Immature natural killer cell (primary cell): ENCODE measurements at regions not wholly inside any gene's neighbourhood (a gene's known extent, or its start where the extent isn't known, plus 50 kb on each side); places are given as distances from the start of the nearest gene placed in this dataset.
A peak's percentile ranks its signal among the peaks of the same experiment; 100 is the strongest.

Experiments used
- DNase-seq, 3 donors: peaks; one replicate each; pipeline ENCODE4 v3.0.0; 2022; ENCODE audit warnings: mixed read lengths in 1 of 3
- H3K27ac Mint-ChIP-seq, 6 donors: one replicate each; pipeline ENCODE4 v1.8.0; 2020; ENCODE audit warnings: mixed read lengths in 6 of 6, mild to moderate bottlenecking in 5 of 6, inconsistent platforms in 4 of 6, moderate library complexity in 3 of 6
- H3K27me3 Mint-ChIP-seq, 3 donors: one replicate each; pipeline ENCODE4 v1.8.0; 2020 to 2021; ENCODE audit warnings: low read depth in 3 of 3, mild to moderate bottlenecking in 3 of 3, mixed read lengths in 3 of 3, moderate library complexity in 3 of 3, inconsistent platforms in 1 of 3
- H3K36me3 Mint-ChIP-seq, 3 donors: one replicate each; pipeline ENCODE4 v1.8.0; 2020; ENCODE audit warnings: mixed read lengths in 3 of 3, inconsistent platforms in 2 of 3, mild to moderate bottlenecking in 2 of 3
- H3K4me1 Mint-ChIP-seq, 2 donors: one replicate each; pipeline ENCODE4 v1.8.0; 2020; ENCODE audit warnings: inconsistent platforms in 2 of 2, mild to moderate bottlenecking in 2 of 2, mixed read lengths in 2 of 2, moderate library complexity in 1 of 2
- H3K4me3 Mint-ChIP-seq, 5 donors: one replicate each; pipeline ENCODE4 v1.8.0; 2020; ENCODE audit warnings: mild to moderate bottlenecking in 5 of 5, mixed read lengths in 5 of 5, inconsistent platforms in 3 of 5, moderate library complexity in 3 of 5
- H3K9me3 Mint-ChIP-seq, 6 donors: one replicate each; pipeline ENCODE4 v1.8.0; 2020; ENCODE audit warnings: mild to moderate bottlenecking in 6 of 6, mixed read lengths in 6 of 6, inconsistent platforms in 4 of 6, moderate library complexity in 3 of 6

- no peak for DNase-seq
- Mint-ChIP-seq H3K4me1 (peaks cover 11 to 17% of the 10 kb centered on the region in 2 donors), H3K9me3 (peaks cover 0 to 2% (median 0%) of the 10 kb centered on the region in 6 donors), H3K36me3 (peaks cover 0 to 4% (median 0%) of the 10 kb centered on the region in 3 donors), H3K27me3 (peaks cover 10 to 13% (median 12%) of the 10 kb centered on the region in 3 donors), H3K27ac (no peak overlapping the region), H3K4me3 (no peak overlapping the region)
Measured at GRCh38 chr21:38972078-38972477, 166.3 kb downstream of the ETS2 start.

DNA sequence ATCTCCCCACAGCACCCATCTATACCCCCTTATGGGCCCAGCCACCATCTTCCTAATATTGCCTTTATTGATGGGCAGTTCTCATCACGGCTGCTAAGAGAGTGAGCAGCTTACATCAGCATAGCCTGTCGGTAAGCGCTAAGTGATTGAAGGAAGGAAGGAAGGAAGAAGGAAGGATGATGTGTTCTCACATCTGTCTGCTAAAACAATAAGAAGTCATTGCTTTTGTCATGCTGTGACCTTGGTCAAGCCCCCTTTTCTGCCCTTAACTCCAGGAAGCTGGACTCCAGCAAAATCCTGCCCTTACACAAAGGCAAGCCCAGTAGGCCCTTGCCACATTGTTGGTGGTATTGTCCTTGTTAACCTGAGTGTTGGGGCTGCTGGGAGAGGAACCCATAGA is 165.0 kb downstream of the ETS2 start:
- no peak overlapping the region for H3K27ac Mint-ChIP-seq
- no peak overlapping the region for H3K4me3 Mint-ChIP-seq
- peaks cover 11 to 17% of the 10 kb centered on the region in 2 donors for H3K4me1 Mint-ChIP-seq
- DNase-seq: no peak
- H3K27me3 Mint-ChIP-seq: peaks cover 12 to 18% (median 12%) of the 10 kb centered on the region in 3 donors
- H3K9me3 Mint-ChIP-seq: peaks cover 0 to 2% (median 0%) of the 10 kb centered on the region in 6 donors
- peaks cover 0 to 4% (median 0%) of the 10 kb centered on the region in 3 donors for H3K36me3 Mint-ChIP-seq

- peaks cover 0 to 4% (median 0%) of the 10 kb centered on the region in 3 donors for H3K36me3 Mint-ChIP-seq
- peak; percentile 34 to 56 (median 40) for DNase-seq
- H3K4me3 Mint-ChIP-seq: peak overlapping the region in 2 of 5 donors; percentile 36 to 58
- peaks cover 12 to 16% (median 12%) of the 10 kb centered on the region in 3 donors for H3K27me3 Mint-ChIP-seq
- peaks cover 11 to 17% of the 10 kb centered on the region in 2 donors for H3K4me1 Mint-ChIP-seq
- H3K27ac Mint-ChIP-seq: peak overlapping the region in 1 of 6 donors; percentile 25
- H3K9me3 Mint-ChIP-seq: peaks cover 0 to 2% (median 0%) of the 10 kb centered on the region in 6 donors
Measured at GRCh38 chr21:38968887-38969543, 163.3 kb downstream of the ETS2 start.

GRCh38 chr21:38965910-38966504 is 160.3 kb downstream of the ETS2 start:
- H3K27ac Mint-ChIP-seq: no peak overlapping the region
- peaks cover 11 to 17% of the 10 kb centered on the region in 2 donors for H3K4me1 Mint-ChIP-seq
- H3K9me3 Mint-ChIP-seq: peaks cover 0 to 2% (median 0%) of the 10 kb centered on the region in 6 donors
- H3K36me3 Mint-ChIP-seq: no peaks in the 10 kb centered on the region
- no peak for DNase-seq
- H3K4me3 Mint-ChIP-seq: no peak overlapping the region
- peaks cover 8 to 16% (median 11%) of the 10 kb centered on the region in 3 donors for H3K27me3 Mint-ChIP-seq

GRCh38 chr21:38965241-38965640 is 159.5 kb downstream of the ETS2 start:
- no peak overlapping the region for H3K4me3 Mint-ChIP-seq
- H3K4me1 Mint-ChIP-seq: peaks cover 11 to 17% of the 10 kb centered on the region in 2 donors
- peaks cover 0 to 4% (median 0%) of the 10 kb centered on the region in 6 donors for H3K9me3 Mint-ChIP-seq
- H3K36me3 Mint-ChIP-seq: no peaks in the 10 kb centered on the region
- peaks cover 4 to 12% (median 11%) of the 10 kb centered on the region in 3 donors for H3K27me3 Mint-ChIP-seq
- no peak for DNase-seq
- no peak overlapping the region for H3K27ac Mint-ChIP-seq

- Mint-ChIP-seq H3K27ac (no peak overlapping the region), H3K27me3 (peaks cover 0 to 13% (median 7%) of the 10 kb centered on the region in 3 donors), H3K4me1 (peaks cover 0 to under 1% of the 10 kb centered on the region in 2 donors), H3K4me3 (no peak overlapping the region), H3K36me3 (no peaks in the 10 kb centered on the region), H3K9me3 (peaks cover 0 to 4% (median 0%) of the 10 kb centered on the region in 6 donors)
- no peak for DNase-seq
Measured at GRCh38 chr21:38963006-38963405, 157.3 kb downstream of the ETS2 start.

- Mint-ChIP-seq H3K27me3 (peaks cover 4 to 7% (median 5%) of the 10 kb centered on the region in 3 donors), H3K27ac (no peak overlapping the region), H3K4me3 (no peak overlapping the region), H3K36me3 (no peaks in the 10 kb centered on the region), H3K9me3 (peaks cover 0 to 4% (median 0%) of the 10 kb centered on the region in 6 donors), H3K4me1 (no peaks in the 10 kb centered on the region)
- DNase-seq: no peak
Measured at GRCh38 chr21:38960251-38960650, 154.5 kb downstream of the ETS2 start.

DNA sequence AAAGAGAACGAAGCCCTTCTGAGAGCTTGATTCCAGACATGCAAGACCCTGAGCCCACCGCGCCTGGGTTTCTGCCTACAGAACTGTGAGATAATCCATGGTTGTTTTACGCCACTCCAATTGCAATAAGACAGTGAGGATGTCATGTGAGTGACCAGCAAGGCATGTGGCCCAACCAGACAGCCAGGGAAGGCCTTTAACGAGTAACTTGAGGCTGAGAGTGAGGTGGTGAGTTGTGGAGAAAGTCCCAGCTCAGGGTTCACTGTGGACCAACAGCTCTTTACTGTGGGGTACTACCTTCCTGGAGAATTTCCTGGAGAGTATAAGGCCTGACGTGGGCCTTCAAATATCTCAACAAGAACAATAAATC is 153.9 kb downstream of the ETS2 start:
- DNase-seq: no peak
- Mint-ChIP-seq H3K36me3 (no peaks in the 10 kb centered on the region), H3K4me1 (no peaks in the 10 kb centered on the region), H3K9me3 (peaks cover 0 to 4% (median 0%) of the 10 kb centered on the region in 6 donors), H3K27me3 (peaks cover 4 to 7% (median 5%) of the 10 kb centered on the region in 3 donors), H3K27ac (no peak overlapping the region), H3K4me3 (no peak overlapping the region)

GRCh38 chr21:38958940-38959691 is 153.4 kb downstream of the ETS2 start:
- H3K4me3 Mint-ChIP-seq: no peak overlapping the region
- no peaks in the 10 kb centered on the region for H3K4me1 Mint-ChIP-seq
- H3K27me3 Mint-ChIP-seq: peaks cover 4 to 7% (median 5%) of the 10 kb centered on the region in 3 donors
- peaks cover 0 to 4% (median 0%) of the 10 kb centered on the region in 6 donors for H3K9me3 Mint-ChIP-seq
- no peak overlapping the region for H3K27ac Mint-ChIP-seq
- no peaks in the 10 kb centered on the region for H3K36me3 Mint-ChIP-seq
- no peak for DNase-seq

- Mint-ChIP-seq H3K27ac (no peak overlapping the region), H3K9me3 (peaks cover 0 to 4% (median 0%) of the 10 kb centered on the region in 6 donors), H3K4me3 (no peak overlapping the region), H3K4me1 (no peaks in the 10 kb centered on the region), H3K36me3 (no peaks in the 10 kb centered on the region), H3K27me3 (peaks cover 4 to 7% (median 5%) of the 10 kb centered on the region in 3 donors)
- DNase-seq: no peak
Measured at GRCh38 chr21:38958323-38958705, 152.6 kb downstream of the ETS2 start.

DNA sequence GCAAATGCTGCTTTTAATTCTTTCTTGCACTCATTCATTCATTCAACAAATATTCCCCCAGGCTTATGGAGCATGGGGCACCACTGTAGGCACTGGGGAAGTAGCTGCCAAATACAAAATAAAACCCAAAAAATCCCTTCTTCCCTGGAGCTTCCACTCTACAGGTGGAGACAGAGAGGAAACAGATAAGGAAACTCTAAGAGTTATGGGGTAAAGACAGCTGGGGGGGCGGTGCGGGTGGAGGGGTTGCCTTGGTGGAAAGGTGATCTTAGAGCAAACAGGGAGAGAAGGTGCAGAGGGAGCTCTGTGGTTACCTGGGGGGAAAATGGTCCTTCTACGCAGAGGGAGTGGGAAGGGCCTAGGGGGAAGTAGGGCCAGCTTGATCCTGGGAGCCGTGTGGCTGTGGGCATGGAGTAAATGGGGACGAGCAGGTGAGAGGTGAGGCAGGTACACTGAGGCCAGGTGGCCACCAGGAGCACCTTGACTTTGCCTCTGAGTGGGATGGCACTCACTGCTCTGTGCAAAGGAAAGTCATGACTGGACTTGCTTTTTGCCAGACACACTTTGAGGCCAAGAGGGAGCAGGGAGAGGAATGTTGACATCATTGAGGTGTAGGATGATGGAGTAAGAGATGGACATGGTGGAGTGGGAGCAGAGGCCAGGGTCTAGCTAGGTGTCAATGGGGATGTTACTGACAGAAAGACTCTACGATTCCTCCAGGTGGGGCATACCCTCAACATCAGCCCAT is 152.0 kb downstream of the ETS2 start:
- H3K27me3 Mint-ChIP-seq: peaks cover 4 to 5% (median 5%) of the 10 kb centered on the region in 3 donors
- no peak overlapping the region for H3K4me3 Mint-ChIP-seq
- DNase-seq: no peak
- no peak overlapping the region for H3K27ac Mint-ChIP-seq
- no peaks in the 10 kb centered on the region for H3K36me3 Mint-ChIP-seq
- H3K4me1 Mint-ChIP-seq: no peaks in the 10 kb centered on the region
- H3K9me3 Mint-ChIP-seq: peaks cover 0 to 4% (median 0%) of the 10 kb centered on the region in 6 donors

DNA sequence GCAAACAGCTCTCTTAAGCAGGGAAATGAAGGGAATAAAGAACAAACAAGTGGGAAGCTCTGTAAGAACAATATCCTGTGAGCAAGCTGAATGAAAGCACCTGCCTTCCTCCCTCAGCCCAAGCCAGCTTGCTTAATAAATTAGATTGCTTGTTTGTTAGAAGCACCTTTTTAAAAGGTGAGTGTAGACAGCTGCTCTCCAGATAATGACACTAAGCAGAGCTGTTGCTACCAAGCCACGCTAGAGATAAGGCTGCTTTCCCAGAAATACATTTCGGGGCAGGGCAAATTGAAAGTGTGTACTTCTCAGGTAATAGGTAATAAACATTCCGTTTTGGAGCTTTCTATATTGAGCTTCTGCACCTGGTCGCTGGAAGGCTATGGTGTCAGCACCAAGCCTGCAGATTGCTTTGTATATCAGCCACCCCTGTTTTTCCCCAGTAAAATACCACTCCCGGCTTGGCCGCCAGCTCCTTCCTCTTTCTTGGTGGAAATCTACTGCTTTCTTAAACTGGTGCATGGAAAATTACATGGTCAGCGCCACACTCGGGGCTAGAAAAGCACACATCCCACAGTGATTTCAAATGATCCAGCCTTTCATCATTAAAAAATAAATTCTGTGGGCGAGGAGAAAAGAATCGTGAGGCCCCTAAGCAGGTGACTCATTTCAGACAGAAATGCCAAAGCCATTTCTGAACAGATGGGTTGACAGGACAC is 151.3 kb downstream of the ETS2 start:
- H3K4me3 Mint-ChIP-seq: no peak overlapping the region
- no peaks in the 10 kb centered on the region for H3K36me3 Mint-ChIP-seq
- no peak for DNase-seq
- peaks cover 4 to 5% (median 4%) of the 10 kb centered on the region in 3 donors for H3K27me3 Mint-ChIP-seq
- H3K27ac Mint-ChIP-seq: no peak overlapping the region
- H3K4me1 Mint-ChIP-seq: no peaks in the 10 kb centered on the region
- H3K9me3 Mint-ChIP-seq: peaks cover 0 to 4% (median 0%) of the 10 kb centered on the region in 6 donors

- H3K27ac Mint-ChIP-seq: no peak overlapping the region
- H3K36me3 Mint-ChIP-seq: no peaks in the 10 kb centered on the region
- no peak overlapping the region for H3K4me3 Mint-ChIP-seq
- peaks cover 0 to 6% (median 2%) of the 10 kb centered on the region in 3 donors for H3K27me3 Mint-ChIP-seq
- H3K9me3 Mint-ChIP-seq: peaks cover 0 to 2% (median 0%) of the 10 kb centered on the region in 6 donors
- no peaks in the 10 kb centered on the region for H3K4me1 Mint-ChIP-seq
- DNase-seq: no peak
Measured at GRCh38 chr21:38956521-38956855, 150.8 kb downstream of the ETS2 start.
